ENCODE measurements at regions not wholly inside any gene's neighbourhood (a gene's known extent, or its start where the extent isn't known, plus 50 kb on each side); places are given as distances from the start of the nearest gene placed in this dataset.

- TF ChIP-seq, protein P1, sequence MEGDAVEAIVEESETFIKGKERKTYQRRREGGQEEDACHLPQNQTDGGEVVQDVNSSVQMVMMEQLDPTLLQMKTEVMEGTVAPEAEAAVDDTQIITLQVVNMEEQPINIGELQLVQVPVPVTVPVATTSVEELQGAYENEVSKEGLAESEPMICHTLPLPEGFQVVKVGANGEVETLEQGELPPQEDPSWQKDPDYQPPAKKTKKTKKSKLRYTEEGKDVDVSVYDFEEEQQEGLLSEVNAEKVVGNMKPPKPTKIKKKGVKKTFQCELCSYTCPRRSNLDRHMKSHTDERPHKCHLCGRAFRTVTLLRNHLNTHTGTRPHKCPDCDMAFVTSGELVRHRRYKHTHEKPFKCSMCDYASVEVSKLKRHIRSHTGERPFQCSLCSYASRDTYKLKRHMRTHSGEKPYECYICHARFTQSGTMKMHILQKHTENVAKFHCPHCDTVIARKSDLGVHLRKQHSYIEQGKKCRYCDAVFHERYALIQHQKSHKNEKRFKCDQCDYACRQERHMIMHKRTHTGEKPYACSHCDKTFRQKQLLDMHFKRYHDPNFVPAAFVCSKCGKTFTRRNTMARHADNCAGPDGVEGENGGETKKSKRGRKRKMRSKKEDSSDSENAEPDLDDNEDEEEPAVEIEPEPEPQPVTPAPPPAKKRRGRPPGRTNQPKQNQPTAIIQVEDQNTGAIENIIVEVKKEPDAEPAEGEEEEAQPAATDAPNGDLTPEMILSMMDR (IDR thresholded peaks at IDR 0.05) = no peak
- TF ChIP-seq POLR2A (IDR thresholded peaks at IDR 0.05; ENCODE audit: low read length) (no peak), RCOR1 (IDR thresholded peaks at IDR 0.05; ENCODE audit: low read depth, low read length) (no peak), SMC3 (IDR thresholded peaks at IDR 0.05) (no peak), HDAC2 (IDR thresholded peaks at IDR 0.05) (no peak), ELK1 (IDR thresholded peaks at IDR 0.05; ENCODE audit: low read depth, low read length) (no peak)
- TF ChIP-seq, protein P2, sequence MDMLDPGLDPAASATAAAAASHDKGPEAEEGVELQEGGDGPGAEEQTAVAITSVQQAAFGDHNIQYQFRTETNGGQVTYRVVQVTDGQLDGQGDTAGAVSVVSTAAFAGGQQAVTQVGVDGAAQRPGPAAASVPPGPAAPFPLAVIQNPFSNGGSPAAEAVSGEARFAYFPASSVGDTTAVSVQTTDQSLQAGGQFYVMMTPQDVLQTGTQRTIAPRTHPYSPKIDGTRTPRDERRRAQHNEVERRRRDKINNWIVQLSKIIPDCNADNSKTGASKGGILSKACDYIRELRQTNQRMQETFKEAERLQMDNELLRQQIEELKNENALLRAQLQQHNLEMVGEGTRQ (IDR thresholded peaks at IDR 0.05) = no peak
Measured at GRCh38 chr19:5212101-5212500, 128.5 kb downstream of the PTPRS start.

Measured in A549 (cell line).